NCI-H82 treated with DMSO at 0.1 percent for 48 hours (cell line): ENCODE measurements at regions not wholly inside any gene's neighbourhood (a gene's known extent, or its start where the extent isn't known, plus 50 kb on each side); places are given as distances from the start of the nearest gene placed in this dataset.
"Not testable (repeated sequence)": the region's sequence is repeated elsewhere in the genome, so short reads cannot be mapped to it uniquely, and the experiment has no call there.

Experiments
- DNase-seq: peaks from one replicate; lab custom pipeline; 2025; ENCODE audit not compliant: unreplicated experiment; lab: John Stamatoyannopoulos, UW

DNA sequence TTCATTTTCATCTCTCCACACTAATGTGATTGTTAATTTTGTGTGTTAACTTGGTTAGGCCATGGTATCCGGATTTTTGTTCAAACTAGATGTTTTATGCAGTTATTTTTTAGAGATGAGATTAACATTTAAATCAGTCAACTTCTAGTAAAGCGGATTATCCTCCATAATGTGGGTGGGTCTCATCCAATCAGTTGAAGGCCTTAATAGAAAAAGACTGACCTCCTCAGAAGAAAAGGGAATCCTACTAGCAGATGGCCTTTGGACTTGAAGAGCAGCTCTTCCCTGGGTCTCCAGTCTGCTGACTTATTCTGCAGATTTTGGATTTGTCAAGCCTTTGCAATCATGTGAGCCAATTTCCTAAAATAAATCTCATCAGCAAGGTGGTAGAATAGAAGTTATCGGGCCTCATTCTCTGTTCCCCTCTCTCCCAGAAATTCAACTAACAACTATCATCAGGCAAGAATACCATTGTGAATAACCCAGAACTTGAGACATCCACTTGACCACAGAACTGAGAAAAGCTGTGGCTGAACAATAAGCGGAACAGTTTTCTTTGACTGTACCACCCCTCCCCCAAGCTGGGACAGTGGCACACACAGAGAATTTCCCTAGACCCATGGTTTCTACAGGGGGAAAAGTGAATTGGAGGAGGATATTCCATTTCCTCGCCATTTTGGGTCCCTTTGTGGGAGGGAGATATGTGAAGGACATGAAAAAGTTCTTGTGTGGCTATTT is 323.0 kb downstream of the UTRN start:
- DNase-seq, result no peak

DNA sequence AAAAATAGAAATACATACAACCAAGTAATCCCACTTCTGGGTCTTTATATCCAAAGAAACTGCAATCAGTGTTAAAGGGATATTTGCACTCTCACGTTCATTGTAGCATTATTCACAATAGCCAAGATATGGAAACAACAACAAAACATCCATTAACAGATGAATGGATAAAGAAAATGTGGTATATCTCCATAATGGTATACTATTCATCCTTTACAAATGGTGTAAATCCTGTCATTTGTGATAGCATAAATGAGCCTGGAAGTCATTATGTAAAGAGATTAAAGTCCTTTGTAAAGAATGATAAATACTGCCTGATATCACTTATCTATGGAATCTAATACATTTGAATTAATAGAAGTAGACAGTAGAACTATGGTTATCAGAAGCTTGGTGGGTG is 327.7 kb downstream of the UTRN start:
- no peak for DNase-seq

DNA sequence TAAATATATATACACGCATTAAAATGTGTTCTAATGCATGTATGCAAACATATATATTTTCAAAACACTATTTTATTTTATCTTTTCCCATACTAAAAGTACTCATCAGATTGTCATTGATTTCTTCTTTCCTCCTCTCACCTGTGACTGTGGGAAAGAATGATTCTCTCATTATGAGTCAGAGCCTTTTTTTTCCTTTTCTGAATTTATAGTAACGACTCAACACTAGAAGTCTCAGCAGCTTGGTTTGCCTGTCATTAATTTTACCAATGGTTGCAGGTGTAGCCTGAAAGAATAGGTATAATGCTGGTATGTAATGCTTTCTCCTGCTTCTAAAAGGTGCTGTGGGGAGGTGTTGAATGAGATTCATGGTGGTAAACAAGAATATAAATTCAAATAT is 328.7 kb downstream of the UTRN start:
- no peak for DNase-seq

DNA sequence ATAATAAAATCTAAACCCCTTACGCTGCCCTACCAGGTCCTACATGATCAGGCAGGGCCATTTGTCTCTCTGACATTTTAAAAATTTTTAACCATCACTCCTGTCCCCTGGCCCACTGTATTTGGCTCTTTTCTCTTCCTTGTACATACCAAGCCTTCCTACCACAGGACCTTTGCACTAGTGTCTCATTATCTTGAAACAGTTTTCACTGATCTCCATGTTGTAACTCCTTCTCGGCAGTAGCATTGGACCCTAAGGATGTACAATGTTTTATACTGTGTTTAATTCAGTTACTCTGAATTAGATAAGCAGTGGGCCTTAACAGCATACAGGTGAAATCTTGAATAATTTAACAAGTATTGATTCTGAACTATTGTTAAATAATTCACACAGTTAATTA is 330.7 kb downstream of the UTRN start:
- no peak for DNase-seq

DNA sequence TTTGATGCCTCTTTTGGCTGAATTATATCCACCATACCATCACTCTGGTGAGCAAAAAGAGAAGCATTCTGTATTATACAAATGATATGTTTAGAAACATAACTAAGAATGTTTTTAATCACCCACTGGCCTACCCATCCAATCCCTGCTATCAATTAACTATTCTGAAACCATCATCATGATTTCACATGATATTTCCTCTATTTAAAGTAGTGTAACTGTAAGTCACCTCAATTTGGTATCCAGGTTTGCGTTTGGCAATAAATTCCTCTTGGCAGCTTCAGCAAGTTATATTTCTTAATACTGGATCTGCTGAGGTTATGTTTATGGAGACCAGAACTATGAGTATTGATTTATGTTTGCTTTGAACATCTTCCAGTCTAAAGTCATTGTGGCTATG is 332.1 kb downstream of the UTRN start:
- DNase-seq, result no peak

DNA sequence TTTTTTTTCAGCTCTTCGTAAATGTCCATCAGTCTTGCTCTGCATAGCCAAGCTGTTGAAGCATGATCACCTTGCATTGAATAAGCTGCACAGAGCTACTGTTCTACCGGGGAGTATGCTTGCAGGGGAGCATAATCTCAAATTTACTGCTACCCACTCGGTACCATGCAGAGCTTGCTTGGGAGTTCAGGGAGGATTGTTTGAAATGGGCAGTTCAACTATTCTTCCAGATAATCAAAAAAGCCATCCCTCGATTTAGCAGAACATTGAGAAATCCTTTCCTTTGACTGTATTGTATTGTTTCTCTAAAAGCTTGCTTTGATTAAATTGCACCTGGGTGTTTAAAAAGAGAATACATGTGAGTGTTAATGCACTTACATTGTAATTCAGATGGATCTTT is 332.6 kb downstream of the UTRN start:
- no peak for DNase-seq

DNA sequence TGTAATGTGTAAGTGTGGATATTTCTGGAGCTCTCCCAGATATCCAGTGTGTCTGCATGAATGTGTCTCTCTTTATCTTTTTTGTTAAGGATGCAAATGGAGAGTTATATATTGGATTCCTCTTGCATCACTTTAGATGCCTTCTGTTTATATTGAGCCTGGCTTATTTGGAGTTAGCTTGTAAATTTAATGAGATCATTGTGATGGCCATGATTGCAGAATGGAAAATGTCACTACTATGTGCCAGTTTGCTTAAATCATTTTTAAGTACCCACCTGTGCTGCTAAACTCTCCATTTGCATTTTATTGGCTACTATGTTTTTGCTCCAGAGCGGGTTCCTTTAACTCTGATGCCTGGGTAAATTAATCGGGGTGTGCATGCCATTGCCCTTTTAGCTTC is 334.8 kb downstream of the UTRN start:
- DNase-seq, result no peak

DNA sequence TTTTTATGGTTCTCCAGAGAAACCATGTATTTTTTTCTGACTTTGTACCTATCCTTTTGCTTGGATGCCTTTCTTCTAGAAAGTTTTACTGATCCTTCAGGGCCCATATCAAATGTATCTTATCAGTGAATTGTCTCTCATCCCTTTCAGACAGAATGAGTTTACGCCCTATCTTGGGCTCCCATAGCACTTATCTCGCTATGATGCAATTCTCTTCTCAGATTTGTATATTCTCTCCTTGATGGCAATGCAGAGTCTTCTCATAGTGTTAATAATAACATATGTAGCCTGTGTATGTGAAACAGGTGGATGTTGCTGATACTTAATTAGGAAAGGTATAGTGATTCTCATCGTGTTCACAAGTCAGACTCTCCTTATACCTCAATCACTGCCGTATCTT is 336.2 kb downstream of the UTRN start:
- no peak for DNase-seq

DNA sequence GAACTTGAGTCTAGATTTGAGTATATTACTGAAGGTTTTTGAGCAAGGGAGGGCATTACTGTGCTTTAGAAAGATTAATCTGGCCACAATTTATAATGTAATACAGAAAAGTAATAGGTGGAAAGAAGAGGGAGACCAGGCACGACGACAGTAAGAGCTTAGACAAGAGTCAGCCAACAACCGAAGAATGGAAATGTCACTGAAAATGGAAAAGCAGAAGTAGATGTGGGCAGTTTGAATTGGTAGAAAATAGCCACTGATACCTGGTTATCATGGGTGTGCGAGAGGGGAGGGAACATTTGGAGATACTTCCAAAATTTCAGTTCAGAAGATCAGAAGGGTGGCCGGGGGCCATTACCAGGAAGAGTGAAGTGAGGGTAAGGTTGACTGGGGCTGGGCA is 339.1 kb downstream of the UTRN start:
- no peak for DNase-seq

DNA sequence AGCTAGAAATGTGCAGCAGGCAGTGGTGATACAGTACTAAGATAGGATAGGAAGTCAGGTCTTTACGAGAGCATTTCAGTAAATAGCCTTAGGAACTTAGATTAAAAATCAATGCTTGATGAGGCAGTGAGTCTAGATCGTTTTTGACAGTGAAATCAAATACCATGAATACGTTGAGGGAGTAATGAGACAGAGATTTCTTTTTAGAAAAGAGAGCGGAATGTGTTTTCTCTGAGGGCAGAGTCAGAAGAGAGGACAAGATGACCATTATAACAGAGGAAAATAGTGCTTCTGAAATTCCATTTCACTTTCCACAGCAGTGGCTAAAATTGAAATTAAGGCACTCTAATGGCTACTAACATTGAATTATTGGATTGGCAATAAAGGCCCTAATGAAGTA is 339.6 kb downstream of the UTRN start:
- no peak for DNase-seq

DNA sequence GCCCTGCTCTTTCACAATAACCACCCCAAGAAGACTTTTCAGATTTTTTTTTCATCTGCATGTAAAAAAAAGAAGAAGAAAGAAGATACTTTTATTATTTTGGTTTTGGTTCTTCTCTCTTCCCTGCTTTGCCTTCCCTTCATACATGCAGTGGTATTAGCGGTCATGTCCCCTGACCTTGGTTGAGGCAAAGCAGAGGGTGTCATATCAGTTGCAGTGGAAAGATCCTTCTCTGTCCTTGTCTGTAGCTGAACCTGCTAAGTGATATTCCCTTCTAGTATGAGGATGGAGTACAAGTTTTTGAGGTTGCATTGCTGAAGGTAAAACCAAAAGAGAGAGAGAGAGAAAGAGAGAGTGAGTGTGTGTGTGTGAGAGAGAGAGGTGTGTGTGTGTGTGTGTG is 345.7 kb downstream of the UTRN start:
- DNase-seq, result no peak

DNA sequence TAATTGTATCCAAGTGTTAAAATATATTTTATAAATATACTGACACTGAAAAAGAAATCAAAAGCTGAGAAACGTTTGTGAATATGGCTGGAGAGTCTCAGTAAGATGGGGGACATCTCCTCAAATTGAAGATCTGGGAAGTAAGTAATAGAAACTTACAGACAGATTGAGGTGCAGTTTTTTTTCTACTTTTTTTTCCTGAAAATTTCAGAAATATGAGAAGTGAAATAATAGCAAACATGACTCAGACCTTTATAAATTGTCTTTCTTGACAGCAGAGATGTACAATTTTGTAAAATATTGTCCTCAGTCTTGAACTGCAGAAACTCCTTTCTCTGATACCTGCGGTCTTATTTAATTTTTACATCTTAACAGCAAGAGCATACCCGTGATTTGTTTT is 347.1 kb downstream of the UTRN start:
- no peak for DNase-seq

DNA sequence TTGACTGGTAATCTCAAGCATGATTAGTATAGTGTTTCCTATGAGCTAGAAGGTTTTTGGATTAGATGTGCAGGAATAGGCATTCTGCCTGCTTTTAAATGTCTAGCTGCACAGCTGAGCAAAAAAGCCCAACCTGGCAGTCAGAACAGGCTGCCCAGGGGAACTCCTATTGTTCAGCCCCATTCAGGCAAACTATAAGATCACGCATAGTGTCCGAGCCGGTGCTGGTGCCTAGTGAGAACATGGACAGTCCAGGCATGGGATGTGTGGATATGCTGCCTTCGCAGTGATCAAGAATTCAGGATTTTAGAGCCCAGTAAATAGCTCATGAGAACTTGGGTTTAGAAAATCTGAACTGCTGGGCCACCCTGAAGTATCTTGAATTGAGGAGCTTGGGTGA is 348.8 kb downstream of the UTRN start:
- DNase-seq, result no peak

DNA sequence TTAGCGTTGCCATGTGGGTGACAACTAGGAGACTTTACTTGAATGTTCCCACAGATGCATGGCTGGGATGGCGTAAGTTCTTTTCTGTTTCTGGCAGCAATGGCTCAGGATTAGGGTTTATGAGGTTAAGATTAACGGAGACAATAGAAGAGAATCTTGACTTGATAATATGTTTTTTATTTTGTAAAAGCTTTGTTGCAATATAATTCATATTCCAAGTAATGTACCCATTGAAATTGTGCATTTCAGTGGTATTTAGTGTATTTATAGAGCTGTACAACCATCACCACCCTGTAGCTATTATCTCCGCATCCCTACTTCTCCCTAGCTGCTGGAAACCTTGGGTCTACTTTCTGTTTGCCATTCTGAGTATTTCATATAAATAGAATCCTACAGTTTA is 349.2 kb downstream of the UTRN start:
- no peak for DNase-seq

DNA sequence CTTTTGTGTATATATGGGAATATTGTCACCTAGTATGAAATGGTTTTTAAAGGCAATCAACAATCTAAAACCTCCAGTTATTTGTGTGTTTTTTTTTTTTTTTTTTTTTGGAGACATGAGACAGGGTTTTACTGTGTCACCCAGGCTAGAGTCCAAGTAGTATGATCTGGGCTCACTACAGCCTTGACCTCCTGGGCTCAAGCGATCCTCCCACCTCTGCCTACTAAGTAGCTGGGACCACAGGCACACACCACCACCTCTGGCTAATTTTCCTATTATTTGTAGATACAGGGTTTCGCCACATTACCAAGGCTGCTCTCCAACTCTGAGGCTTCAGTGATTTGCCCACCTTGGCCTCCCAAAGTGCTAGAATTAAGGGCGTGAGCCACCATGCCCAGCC is 349.9 kb downstream of the UTRN start:
- no peak for DNase-seq

DNA sequence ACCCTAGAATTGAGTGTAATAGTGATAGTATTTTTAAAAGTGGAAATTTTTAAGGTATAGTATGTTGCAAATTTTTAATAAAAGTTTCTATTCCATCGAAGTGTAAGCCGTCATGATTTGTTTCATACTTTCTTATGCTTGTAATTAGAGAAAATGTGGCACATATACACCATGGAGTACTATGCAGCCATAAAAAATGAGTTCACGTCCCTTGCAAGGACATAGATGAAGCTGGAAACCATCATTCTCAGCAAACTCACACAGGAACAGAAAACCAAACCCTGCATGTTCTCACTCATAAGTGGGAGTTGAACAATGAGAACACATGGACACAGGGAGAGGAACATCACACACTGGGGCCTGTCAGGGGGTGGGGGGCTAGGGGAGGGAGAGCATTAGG is 350.9 kb downstream of the UTRN start:
- not testable (repeated sequence) for DNase-seq

DNA sequence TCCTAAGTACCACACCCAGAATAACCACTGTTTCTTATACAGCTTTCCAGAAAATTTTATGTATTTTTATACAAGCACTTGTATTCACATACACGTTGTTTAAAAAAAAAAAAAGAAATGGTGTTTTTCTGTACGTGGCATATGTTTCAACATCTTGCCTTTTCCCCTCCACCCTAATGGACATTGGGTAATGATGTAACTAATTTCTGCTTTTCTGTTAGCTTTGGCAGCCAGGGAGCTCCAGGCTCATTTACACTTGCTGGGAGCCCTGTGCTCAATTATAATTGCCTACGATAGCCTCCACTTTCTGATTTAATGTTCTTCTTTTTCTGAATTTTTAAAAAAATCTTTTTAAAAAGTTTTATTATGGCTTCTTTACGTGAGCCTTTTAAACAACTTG is 352.4 kb downstream of the UTRN start:
- DNase-seq, result no peak

DNA sequence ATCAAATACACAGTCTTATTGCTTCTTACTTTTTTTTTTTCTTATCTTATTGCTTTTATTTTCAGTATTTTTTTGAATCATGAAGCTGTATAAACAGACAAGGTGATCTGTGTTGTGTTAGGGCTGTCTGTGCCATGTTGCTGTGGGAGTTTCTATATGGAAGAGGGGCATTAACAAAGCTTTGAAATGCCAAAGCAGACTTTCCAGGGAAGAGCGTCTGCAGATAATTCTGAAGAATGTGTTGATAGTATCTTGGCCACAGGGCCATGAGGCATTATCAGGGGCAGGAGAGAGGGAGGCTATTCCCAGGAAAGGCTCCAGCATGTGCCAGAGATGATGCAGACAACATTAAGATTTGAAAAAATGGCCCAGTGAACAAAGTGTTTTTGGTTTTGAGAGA is 354.5 kb downstream of the UTRN start:
- DNase-seq, result no peak

DNA sequence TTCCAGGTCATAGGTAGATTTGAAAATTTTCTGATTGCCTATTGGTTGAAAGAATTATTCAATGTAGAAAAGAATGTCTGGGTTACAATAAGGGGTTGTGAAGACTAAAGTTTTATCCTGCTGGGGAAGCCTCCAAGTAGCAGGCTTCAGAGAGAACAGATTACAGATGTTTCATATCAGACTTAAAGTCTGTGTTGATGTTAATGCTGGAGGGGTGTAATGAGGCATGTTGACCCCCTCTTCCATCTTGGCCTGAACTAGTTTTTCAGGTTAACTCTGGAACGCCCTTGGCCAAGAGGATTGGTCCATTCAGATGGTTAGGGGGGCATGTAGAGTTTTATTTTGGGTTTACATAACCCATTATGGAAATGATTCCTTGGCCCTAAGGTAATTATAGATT is 356.2 kb downstream of the UTRN start:
- DNase-seq, result no peak

DNA sequence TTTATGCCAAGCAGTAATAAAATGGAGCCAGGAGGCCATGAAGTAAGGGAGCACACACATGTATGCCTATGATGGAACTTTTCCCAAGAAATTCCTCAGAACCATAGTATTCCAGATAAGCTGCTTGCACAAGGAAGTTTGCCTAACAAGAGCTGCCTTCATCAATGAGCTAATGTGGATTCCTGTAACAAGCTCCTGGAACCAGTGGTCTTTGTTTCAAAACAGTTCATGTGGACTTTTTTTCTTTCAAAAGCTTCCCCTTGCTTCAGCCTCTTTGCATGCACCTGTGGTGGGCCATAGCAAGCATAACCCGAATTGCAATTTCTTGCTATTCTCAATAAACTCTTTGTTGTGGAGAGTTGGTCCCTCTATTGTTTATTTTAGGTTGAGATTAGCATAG is 359.6 kb downstream of the UTRN start:
- DNase-seq, result no peak

DNA sequence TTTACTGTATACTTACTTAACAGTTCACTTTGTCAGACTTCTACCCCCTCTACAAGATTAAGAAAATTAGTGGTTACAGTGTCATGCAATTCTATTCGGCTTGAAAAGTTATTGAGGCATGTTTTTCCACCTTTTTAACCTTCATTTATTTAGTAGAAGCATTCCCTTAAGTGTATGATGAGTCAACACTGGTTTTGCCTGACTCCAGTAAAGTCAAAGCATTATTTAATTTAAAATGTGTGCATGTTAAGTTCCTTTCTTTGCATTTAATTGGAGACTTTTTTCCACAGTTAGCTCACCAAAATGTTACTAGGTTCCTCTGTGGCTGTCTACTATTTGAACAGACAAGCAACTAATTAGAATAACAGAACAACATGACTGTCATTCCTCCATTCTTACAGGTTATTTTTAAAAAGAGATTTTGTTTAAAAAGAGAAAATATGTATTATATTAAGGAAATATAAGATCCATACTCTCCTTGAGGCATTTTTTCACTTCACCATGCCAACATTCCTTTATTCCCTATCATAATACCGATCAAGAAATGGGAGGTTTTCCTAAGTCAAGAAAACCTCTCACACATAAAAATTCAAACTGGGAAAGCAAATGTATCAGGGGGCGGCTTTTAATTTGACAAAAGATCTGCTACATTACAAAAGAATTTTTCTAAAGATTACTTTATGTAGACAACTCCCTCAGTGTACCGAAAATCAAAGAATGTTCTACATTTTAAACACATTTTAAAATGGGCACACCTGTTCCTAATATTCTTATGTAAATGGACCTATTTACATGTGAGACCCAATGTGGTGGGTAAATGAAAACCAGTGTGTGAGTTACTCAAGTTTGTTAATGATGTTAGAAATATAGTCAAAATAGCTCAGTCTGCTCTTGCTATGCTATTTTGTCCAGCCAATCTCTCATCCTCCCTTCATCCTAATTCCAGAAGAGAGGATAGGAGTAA is 361.2 kb downstream of the UTRN start:
- DNase-seq, result no peak

DNA sequence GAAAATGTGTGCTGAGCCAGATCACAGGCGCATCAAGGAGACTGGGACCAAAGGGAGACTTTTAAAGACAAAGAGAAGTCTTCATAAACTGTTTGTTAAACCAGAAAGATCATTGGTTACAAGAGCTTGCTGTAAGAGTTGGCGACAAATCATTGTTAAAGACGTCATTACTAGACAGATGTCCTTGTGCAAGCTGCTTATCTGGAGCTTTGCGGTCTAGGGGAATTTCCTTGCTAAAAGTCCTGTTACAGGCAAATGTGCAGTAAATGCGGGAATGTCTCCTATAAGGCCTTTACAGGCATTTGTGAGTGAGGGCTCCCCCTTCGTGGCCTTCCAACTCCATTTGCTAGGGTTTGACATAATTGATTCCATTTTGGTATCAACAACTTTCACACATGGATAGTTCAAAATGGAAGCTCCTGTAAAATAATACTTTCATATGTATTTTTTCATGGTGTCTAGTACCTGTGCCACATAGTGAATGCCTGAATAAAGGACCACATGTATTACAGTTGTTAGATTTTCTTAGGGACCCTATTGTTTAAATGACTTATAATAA is 362.4 kb downstream of the UTRN start:
- no peak for DNase-seq
